Astrocyte of the hippocampus (primary cell): ENCODE measurements at regions not wholly inside any gene's neighbourhood (a gene's known extent, or its start where the extent isn't known, plus 50 kb on each side); places are given as distances from the start of the nearest gene placed in this dataset.
"Not testable (repeated sequence)": the region's sequence is repeated elsewhere in the genome, so short reads cannot be mapped to it uniquely, and the experiment has no call there.

Experiments used
- DNase-seq: peaks from one replicate; pipeline ENCODE4 v3.0.0; 2011; ENCODE audit warnings: low read depth, low spot score

GRCh38 chr13:90564566-90564965, 782.9 kb upstream of the MIR17HG start:
- DNase-seq: no peak

GRCh38 chr13:90565985-90566713, 781.3 kb upstream of the MIR17HG start:
- DNase-seq: no peak

DNA sequence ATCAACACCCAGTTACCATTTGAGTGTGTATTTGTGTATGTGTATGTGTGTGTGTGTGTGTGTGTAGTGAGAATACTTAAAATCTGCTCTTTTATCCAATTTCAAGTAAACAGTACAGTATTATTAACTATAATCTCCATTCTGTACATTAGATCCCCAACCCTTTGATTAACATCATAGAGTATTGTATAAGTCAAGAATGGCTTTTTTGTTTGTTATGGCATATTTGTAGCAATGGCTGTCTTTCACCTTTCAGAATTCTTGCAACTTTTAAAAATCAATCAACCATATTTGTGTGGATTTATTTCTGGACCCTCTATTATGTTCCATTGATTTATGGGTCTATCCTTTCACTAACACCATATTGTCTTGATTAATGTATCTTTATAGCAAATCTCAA, 779.3 kb upstream of the MIR17HG start:
- DNase-seq: no peak

DNA sequence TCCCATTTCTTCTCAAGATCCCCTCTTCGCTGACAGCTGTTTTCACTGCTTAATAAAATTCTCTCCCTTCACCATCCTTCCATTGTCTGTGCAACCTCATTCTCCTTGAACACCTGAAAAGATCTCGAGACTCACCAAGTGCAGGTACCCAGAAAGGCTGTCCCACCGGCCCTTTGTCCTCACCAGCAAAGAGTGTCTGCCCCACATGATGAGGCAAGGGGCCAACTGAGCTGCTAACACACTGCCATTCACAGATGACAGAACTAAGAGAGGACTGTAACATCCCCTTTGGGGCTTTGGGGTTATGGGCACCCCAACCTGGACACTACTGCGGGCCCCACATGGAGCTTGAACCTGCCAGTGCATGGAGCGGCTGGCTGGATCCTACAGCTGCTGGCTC, 771.4 kb upstream of the MIR17HG start:
- no peak for DNase-seq

DNA sequence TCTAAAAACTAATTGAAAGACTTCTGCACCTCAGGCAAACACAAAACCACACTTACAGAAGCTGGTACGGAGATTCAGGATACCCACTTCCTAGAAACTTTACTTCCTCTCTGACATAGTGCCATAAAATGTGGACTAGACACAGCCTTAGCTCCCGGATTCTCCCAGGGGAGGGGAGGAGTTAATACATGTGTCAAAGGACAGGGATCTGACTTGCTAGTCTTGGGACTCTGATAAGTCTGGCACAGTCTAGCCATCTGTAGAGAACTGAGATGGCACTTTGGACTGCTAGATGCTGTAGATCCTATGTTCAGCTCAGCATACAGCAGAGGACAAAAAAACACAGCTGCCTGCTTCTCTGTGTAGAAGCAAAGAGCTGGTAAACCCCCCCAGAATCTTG, 769.8 kb upstream of the MIR17HG start:
- no peak for DNase-seq

GRCh38 chr13:90585392-90585791, 762.1 kb upstream of the MIR17HG start:
- DNase-seq: peak; percentile 22

- DNase-seq: no peak
Measured at GRCh38 chr13:90591260-90591926, 756.1 kb upstream of the MIR17HG start.

- DNase-seq: no peak
Measured at GRCh38 chr13:90591927-90592268, 755.6 kb upstream of the MIR17HG start.

DNA sequence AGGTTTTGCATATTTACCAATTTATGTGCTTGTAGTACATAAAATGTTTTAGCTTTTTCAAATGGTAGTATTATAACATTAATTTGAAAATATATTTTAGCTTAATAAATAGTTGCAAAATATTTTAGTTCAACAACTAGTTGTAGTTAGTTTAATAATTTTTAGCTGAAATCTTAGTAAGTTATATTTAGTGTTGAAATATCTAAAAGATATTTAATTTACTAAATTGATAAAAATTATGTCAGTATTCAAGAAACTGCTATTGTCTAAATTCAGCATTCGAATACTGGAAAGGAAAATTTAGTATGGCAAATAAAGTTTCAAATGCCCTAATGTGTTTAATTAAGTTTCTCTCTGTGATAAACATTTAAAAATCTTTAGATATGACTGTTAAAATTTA, 754.5 kb upstream of the MIR17HG start:
- DNase-seq: no peak

GRCh38 chr13:90594681-90595080, 752.8 kb upstream of the MIR17HG start:
- DNase-seq: peak; percentile 28

- no peak for DNase-seq
Measured at GRCh38 chr13:90605664-90606063, 741.8 kb upstream of the MIR17HG start.

DNA sequence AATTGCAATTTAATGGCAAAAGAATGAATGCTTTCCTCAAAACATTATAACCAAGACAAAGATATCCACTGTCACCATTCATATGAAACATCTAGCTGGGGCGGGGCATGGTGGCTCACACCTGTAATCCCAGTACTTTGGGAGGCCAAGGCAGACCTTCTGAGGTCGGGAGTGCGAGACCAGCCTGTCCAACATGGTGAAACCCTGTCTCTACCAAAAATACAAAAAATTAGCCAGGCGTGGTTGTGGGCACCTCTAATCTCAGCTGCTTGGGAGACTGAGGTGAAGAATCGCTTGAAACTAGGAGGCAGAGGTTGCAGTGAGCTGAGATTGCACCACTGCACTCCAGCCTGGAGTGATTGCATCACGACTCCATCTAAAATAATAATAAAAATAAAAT, 740.6 kb upstream of the MIR17HG start:
- not testable (repeated sequence) for DNase-seq

DNA sequence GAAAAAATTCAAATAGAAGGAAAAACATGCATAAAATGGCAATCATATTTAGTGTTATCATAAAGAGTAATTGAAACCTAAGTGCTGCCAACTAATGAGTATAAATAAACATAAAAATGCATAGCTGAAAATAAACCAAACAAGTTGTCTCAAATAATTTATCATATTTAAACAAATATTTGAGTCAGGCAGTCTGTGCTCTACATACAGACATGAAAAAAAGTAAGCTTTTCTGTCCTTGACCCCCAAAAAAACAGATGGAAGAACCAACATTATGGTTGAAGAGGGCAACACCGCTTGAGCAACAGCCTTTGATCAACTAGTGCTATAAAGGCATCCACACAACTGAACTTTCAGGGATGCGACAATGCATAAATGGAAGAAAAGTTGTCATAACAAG, 735.1 kb upstream of the MIR17HG start:
- no peak for DNase-seq

GRCh38 chr13:90613076-90613795, 734.3 kb upstream of the MIR17HG start:
- DNase-seq: no peak

GRCh38 chr13:90615236-90615635, 732.3 kb upstream of the MIR17HG start:
- no peak for DNase-seq

DNA sequence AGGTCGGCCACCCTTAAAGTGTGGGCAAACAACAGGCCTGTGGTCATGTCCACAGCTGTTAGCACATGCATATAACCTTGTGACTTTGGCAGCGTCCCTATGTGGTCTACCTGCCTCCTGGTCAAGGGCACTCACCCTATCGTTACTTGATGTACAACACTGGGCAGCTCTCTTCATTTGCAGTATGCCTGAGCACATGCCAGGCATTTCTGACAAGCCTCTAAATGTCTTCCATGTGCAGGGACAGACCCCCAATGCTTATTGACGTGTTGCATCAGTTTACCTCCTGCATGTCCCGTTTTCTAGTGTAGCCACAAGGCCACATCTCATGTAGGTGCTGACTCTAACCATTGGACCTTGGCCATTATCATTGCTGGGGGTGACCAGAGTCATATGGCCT, 731.7 kb upstream of the MIR17HG start:
- no peak for DNase-seq

DNA sequence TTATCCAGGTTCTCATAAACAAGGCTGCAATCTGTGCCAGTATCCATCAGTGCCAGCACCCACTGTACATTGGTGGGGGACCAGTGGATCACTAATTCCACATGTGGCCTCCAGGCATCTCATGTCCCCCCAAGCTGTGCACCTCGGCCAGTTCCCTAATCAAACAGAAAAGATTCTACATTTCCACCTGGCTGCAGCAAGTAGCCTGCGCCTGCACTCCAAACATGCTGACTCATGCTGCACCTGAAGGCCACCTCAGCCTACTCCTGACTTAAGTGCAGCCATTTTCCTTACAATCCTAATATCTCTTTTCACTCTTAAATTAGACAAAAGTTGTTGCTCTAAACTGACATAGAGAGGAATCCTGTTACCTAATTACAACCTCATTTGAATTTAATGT, 729.4 kb upstream of the MIR17HG start:
- DNase-seq: no peak

- peak; percentile 20 for DNase-seq
Measured at GRCh38 chr13:90622541-90622940, 724.9 kb upstream of the MIR17HG start.

DNA sequence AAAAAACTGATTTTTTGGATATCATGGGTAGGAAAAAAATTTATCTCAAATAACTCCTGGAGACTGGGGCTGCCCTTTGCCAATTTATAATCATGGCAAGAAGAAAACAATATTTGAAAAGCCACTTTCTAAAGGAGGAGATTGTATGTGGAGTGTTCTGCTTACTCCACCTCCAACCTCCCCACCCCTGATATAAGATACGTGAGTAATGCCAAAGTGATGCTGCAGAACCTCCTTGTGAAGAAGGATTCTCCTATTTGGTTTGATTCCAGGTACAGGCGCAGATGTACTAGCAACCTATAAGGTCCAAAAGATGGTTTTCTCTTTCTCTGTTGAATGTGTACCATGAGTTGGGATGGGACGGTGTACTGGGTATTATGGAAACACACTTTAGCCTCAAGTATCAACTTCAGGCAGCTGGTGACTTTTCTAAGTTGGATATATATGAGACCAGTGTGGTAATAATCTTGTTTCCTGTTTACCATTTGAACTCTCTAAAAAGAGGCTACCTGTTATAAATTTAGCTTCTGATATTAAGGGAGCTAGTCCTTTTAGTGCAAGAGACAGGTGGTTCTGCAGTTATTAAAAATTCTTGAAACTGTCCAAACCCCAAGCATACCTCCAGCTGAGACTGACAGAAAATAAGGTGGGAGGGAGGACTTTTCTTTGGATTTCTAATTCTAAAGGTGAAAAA, 724.0 kb upstream of the MIR17HG start:
- no peak for DNase-seq

DNA sequence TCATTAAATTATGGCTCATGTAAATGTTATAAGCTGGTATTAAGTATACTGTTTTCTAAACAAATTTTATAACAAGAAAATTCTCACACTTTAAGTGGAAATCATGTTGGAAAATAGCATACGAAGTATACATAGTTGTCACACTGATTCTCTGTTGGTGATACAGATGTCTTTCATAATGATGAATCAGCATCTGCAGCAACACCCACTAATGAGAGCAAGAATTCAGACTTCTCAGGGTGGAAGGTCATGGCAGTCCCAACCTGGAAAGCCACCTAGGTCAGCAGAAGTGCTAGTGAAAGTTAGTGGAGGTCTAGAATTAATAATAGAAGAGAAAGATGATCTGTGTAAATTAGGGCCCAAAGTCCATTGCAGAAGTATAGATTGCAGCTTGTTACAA, 719.7 kb upstream of the MIR17HG start:
- no peak for DNase-seq

GRCh38 chr13:90628471-90628870, 719.0 kb upstream of the MIR17HG start:
- DNase-seq: no peak

DNA sequence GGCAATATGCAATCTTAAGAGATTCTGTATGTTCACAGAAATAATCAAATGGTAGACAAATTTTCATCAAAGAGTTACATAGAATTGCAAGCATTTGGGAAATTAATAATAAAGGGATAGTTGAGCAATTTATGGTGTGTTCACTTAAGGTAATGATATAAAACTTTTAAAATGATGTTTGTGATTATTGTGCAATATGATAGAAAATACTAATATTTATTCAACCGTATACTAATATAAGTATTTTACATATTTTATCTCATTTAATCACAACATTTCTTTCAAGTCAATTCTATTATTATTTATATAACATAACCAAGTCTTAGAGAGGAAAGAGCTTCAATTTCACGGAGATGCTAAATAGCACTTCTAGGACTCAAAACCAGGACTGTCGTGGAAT, 716.8 kb upstream of the MIR17HG start:
- DNase-seq: no peak
